Prostate gland (tissue), 2 donors: ENCODE measurements at regions not wholly inside any gene's neighbourhood (a gene's known extent, or its start where the extent isn't known, plus 50 kb on each side); places are given as distances from the start of the nearest gene placed in this dataset.

ENCODE experiments used
- DNase-seq: peaks from one replicate; pipeline ENCODE4 v3.0.0-alpha.2; 2019; ENCODE audit warnings: low spot score
- H3K27ac ChIP-seq, 2 donors: fragments of 200-600 bp; sonication (generic); 2 replicates each; pipeline ENCODE4 v1.5.1; 2017 to 2019
- H3K27me3 ChIP-seq: fragments of 200-600 bp; sonication (generic); replicated peaks from 2 replicates; pipeline ENCODE4 v1.5.1; 2019; ENCODE audit not compliant: insufficient read depth
- H3K36me3 ChIP-seq, 2 donors: fragments of 200-600 bp; sonication (generic); 1 replicate in 1 of 2; 2 replicates in 1 of 2; pipeline versions ENCODE4 v1.5.1 to v1.8.1; 2017 to 2019
- H3K4me1 ChIP-seq: fragments of 200-600 bp; sonication (generic); replicated peaks from 2 replicates; pipeline ENCODE4 v1.5.1; 2019
- H3K4me3 ChIP-seq, 2 donors: fragments of 200-600 bp; sonication (generic); 2 replicates each; pipeline ENCODE4 v1.5.1; 2017 to 2019
- H3K9me3 ChIP-seq: fragments of 200-600 bp; sonication (generic); 2 replicates; pipeline ENCODE4 v1.5.1; 2017
- CTCF ChIP-seq, 4 experiments: fragments of 200-600 bp in 2 of 4; fragments of 450-650 bp in 2 of 4; sonication (generic) in 2 of 4; IDR thresholded peaks; 1 replicate in 3 of 4; 2 replicates in 1 of 4; pipeline ENCODE4 v1.5.1; 2016 to 2019; ENCODE audit warnings: antibody characterized with exemption in 4 of 4, mild to moderate bottlenecking in 2 of 4, moderate library complexity in 2 of 4
- POLR2A ChIP-seq: fragments of 450-650 bp; IDR thresholded peaks from one replicate; pipeline ENCODE4 v1.6.1; 2016; ENCODE audit warnings: antibody characterized with exemption, mild to moderate bottlenecking
- POLR2AphosphoS5 ChIP-seq: sonication (generic); formaldehyde crosslinking; IDR thresholded peaks from one replicate; pipeline ENCODE4 v1.6.1; 2017; ENCODE audit warnings: antibody characterized with exemption
- WGBS: methylation state at CpG from one replicate; pipeline ENCODE4 v1.1.5; 2018; 5-methylcytosine and 5-hydroxymethylcytosine counted together
- intact Hi-C: fragments of 100-400 bp; cut with DNase I; formaldehyde crosslinking; loops from one replicate; pipeline ENCODE4 v1.14.2; 2022

DNA sequence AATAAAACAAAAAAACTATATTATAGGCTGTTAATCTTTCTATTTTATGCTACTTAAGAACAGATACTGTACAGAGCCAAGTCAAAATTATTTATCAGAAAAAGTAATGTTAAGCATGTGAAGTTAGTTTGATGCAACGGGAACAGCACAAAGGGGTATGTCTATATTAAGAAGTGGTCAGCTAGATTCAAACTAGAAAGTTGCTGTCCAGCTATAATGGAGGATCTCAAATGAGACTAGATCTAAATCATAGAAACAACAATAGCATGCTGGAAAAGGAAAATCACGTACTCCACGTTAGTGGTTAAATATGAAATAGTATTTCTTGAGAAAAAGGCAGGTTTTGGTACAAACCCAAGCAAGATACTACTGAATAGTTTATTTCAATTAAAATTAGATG lies 1124.0 kb downstream of the GRIK2 start:
- H3K36me3 ChIP-seq: no peaks in the 10 kb centered on the region
- intact Hi-C loops: no loop called here
- TF ChIP-seq POLR2AphosphoS5 (no peak), POLR2A (no peak), CTCF (IDR thresholded peaks at IDR 0.05) (no peak)

GRCh38 chr6:102501615-102502014 lies 1108.1 kb downstream of the GRIK2 start:
- Histone ChIP-seq H3K36me3 (no peaks in the 10 kb centered on the region), H3K9me3 (no peaks in the 10 kb centered on the region), H3K4me1 (no peaks in the 10 kb centered on the region), H3K4me3 (no peak overlapping the region), H3K27me3 (no peaks in the 10 kb centered on the region), H3K27ac (no peak overlapping the region)
- TF ChIP-seq POLR2AphosphoS5: no peak
- no peak for TF ChIP-seq CTCF (IDR thresholded peaks at IDR 0.05)
- TF ChIP-seq POLR2A: no peak
- intact Hi-C loops: no loop called here
- DNase-seq: no peak
- 68% methylated on average over 1 of the region's 1 CpG for WGBS

More for the DNA sequence above, 1124.0 kb downstream of the GRIK2 start:
- Histone ChIP-seq H3K4me1 (no peaks in the 10 kb centered on the region), H3K9me3 (no peaks in the 10 kb centered on the region), H3K27ac (no peak overlapping the region), H3K4me3 (no peak overlapping the region), H3K27me3 (no peaks in the 10 kb centered on the region)
- 90% methylated on average over 3 of the region's 3 CpGs for WGBS
- DNase-seq: no peak

DNA sequence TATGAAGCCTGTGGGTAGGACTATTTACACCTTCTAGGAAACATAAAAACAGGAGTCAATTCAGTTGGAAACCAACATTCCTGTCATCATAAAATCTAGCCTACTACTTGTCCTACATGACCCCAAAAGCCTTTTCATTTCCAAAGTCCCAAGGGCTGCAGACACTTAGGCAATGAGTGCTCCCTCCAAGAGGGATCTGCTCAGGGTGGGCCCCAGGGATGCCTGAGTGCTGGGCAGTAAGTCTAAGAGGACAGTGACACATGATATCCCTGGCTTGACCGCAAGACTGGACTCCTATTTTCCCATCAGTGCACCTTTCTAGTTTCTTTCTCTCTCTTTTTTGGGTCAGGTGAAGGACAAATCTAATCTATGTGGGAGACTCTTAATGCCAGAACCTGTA lies 1101.3 kb downstream of the GRIK2 start:
- intact Hi-C loops: no loop called here
- H3K4me1 ChIP-seq: no peaks in the 10 kb centered on the region

DNA sequence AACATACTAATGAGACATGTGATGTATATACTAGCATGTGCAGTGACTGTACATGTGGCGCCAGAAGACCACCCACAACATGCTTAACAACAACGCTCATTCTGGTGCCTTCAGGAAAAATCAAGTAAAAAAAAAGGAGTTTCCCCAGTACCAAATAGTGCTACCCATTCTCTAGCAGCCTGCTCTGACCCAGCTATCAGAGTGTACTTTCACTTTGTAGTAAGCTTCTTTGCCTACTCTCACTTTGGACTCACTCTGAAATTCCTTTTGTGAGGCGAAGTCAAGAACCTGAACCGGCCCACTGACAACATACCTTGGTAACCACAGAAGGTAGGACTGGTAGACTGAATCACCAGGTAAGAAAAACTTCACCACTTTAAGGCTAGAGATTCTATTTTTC lies 1100.0 kb downstream of the GRIK2 start:
- intact Hi-C loops: no loop called here
- H3K27me3 ChIP-seq: no peaks in the 10 kb centered on the region

More for the DNA sequence above, 1101.3 kb downstream of the GRIK2 start:
- H3K36me3 ChIP-seq: no peaks in the 10 kb centered on the region
- WGBS: 100% methylated on average over 1 of the region's 1 CpG
- H3K9me3 ChIP-seq: no peaks in the 10 kb centered on the region
- TF ChIP-seq CTCF (IDR thresholded peaks at IDR 0.05) (no peak), POLR2A (no peak), POLR2AphosphoS5 (no peak)
- no peaks in the 10 kb centered on the region for H3K27me3 ChIP-seq
- DNase-seq: no peak
- H3K27ac ChIP-seq: no peak overlapping the region
- H3K4me3 ChIP-seq: no peak overlapping the region

More for the DNA sequence above, 1100.0 kb downstream of the GRIK2 start:
- DNase-seq: no peak
- no peaks in the 10 kb centered on the region for H3K9me3 ChIP-seq
- no peak overlapping the region for H3K27ac ChIP-seq
- H3K4me3 ChIP-seq: no peak overlapping the region
- no peaks in the 10 kb centered on the region for H3K4me1 ChIP-seq
- WGBS: 90% methylated on average over 4 of the region's 4 CpGs
- TF ChIP-seq CTCF (IDR thresholded peaks at IDR 0.05): no peak
- no peak for TF ChIP-seq POLR2AphosphoS5
- TF ChIP-seq POLR2A: no peak
- no peaks in the 10 kb centered on the region for H3K36me3 ChIP-seq
